ENCODE measurements at regions not wholly inside any gene's neighbourhood (a gene's known extent, or its start where the extent isn't known, plus 50 kb on each side); places are given as distances from the start of the nearest gene placed in this dataset.

DNA sequence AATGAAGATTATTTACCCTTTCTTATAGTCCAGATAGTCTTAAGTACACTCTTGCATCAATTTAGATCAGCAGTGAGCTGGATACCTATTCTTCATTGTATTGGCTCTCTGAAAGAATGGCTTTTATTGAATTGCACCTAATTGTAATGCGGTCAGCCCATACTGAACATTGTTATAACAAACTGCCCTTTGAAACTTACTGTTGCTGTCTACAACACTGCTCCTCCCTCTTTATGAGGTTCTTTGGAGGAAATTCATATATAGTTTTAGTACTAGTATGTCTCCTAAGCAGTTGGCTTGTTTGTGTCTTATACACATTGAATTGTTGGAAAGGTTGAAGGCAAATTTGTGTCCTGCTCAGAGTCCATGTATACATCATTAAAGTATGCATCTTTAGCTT is 66.5 kb upstream of the UGP2 start:
- DNase-seq = no peak
- no peaks in the 10 kb centered on the region for H3K36me3 ChIP-seq

DNA sequence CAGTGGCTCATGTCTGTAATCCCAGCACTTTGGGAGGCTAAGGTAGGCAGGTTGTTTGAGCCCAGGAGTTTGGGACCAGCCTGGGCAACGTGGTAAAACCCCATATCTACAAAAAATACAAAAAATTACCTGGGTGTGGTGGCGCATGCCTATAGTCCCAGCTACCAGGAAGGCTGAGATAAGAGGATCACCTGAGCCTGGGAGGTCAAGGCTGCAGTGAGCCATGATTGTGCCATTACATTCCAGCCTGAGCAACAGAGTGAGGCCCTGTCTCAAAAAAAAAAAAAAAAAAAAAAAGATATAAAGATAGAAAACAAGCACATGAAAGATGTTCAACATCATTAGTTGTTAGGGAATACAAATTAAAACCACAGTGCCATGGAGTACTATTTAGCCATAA is 65.3 kb upstream of the UGP2 start:
- intact Hi-C loops (cut with DNase I) = no loop called here
- Histone ChIP-seq H3K27ac (no peak overlapping the region), H3K9me3 (no peaks in the 10 kb centered on the region), H3K4me3 (replicated peaks in 1 of 3) (no peak overlapping the region), H3K36me3 (no peaks in the 10 kb centered on the region), H3K4me1 (no peaks in the 10 kb centered on the region), H3K27me3 (no peaks in the 10 kb centered on the region)
- TF ChIP-seq, protein P1, sequence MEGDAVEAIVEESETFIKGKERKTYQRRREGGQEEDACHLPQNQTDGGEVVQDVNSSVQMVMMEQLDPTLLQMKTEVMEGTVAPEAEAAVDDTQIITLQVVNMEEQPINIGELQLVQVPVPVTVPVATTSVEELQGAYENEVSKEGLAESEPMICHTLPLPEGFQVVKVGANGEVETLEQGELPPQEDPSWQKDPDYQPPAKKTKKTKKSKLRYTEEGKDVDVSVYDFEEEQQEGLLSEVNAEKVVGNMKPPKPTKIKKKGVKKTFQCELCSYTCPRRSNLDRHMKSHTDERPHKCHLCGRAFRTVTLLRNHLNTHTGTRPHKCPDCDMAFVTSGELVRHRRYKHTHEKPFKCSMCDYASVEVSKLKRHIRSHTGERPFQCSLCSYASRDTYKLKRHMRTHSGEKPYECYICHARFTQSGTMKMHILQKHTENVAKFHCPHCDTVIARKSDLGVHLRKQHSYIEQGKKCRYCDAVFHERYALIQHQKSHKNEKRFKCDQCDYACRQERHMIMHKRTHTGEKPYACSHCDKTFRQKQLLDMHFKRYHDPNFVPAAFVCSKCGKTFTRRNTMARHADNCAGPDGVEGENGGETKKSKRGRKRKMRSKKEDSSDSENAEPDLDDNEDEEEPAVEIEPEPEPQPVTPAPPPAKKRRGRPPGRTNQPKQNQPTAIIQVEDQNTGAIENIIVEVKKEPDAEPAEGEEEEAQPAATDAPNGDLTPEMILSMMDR (IDR thresholded peaks at IDR 0.05) = no peak
- no peak for TF ChIP-seq POLR2A (IDR thresholded peaks at IDR 0.05)
- 93 to 100% methylated on average over 2 of the region's 2 CpGs for WGBS, 2 donors
- DNase-seq = no peak

More for the DNA sequence above, 66.5 kb upstream of the UGP2 start:
- 95 to 97% methylated on average over 1 of the region's 1 CpG for WGBS, 2 donors
- Histone ChIP-seq H3K27me3 (no peaks in the 10 kb centered on the region), H3K4me3 (replicated peaks in 1 of 3) (no peak overlapping the region), H3K4me1 (no peaks in the 10 kb centered on the region), H3K9me3 (no peaks in the 10 kb centered on the region), H3K27ac (no peak overlapping the region)
- intact Hi-C loops (cut with DNase I) = no loop called here
- TF ChIP-seq POLR2A (IDR thresholded peaks at IDR 0.05) = no peak
- TF ChIP-seq, protein P1 (IDR thresholded peaks at IDR 0.05) = no peak

DNA sequence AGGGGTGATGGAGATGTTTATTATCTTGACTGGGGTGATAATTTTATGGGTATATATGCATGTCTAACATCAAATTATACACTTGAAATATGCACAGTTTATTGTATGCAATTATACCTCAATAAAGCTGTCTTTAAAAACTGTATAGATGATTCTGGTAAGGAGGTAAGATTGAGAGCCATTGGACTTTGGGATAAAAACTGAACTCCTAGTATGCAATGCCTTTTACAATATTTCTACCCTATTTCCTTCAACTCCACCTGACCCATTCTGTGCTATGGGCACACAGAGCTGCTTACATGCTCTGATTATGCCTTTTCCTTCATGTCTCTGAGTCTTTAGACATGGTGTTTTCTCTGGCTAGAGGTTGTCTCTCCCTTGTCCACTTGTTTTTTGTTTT is 63.9 kb upstream of the UGP2 start:
- H3K4me3 ChIP-seq (replicated peaks in 1 of 3) = no peak overlapping the region
- no peaks in the 10 kb centered on the region for H3K9me3 ChIP-seq
- intact Hi-C loops (cut with DNase I) = no loop called here
- H3K36me3 ChIP-seq = no peaks in the 10 kb centered on the region
- H3K27ac ChIP-seq = no peak overlapping the region
- H3K4me1 ChIP-seq = no peaks in the 10 kb centered on the region
- no peaks in the 10 kb centered on the region for H3K27me3 ChIP-seq
- DNase-seq = no peak
- TF ChIP-seq, protein P1 (IDR thresholded peaks at IDR 0.05) = no peak
- no peak for TF ChIP-seq POLR2A (IDR thresholded peaks at IDR 0.05)

DNA sequence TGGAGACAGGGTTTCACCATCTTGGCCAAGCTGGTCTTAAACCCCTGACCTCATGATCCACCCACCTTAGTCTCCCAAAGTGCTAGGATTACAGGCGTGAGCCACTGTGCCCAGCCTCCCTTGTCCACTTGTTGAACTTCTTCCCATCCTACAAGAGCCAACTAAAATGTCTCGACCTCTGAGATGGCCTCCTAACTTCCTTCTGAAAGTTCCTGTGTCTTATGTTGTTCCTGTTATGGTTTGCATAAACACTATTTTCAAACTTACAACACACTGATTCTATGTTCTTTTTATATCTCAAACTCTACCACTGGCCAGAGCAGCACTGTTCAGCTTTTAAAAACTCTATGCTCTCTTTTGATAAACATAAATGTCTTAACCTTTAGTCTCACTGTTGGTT is 63.3 kb upstream of the UGP2 start:
- intact Hi-C loops (cut with DNase I) = no loop called here

DNA sequence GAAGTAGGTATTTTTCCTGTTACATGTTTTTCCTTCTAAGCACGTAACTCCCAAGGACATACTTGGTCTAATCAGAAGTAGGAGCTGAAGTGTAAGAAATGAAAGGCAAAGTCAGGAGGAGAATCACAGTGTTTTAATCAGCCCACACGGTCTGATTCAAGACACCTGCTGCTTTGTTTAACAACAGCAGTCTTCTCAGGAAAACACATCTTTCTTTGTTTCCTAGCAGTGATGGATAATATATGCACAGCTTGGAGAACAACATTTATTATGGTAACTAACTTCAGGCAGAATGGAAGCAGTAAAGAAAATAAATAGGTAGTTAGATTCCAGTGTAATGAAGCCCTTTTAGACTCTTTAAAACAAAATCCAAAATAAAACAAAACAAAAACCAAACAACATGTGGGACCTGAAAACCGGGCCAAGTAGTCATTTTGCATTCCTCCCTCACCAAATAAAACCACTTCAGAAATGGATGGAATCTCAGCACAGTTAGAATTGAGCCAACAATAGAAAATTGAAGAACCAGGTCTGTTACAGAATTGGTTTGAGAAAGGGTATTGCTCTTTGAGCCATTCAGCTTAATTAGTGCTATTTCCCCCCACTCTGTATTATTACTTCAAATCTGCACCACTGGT is 61.1 kb upstream of the UGP2 start:
- TF ChIP-seq, protein P1 (IDR thresholded peaks at IDR 0.05) = no peak
- no peak for TF ChIP-seq POLR2A (IDR thresholded peaks at IDR 0.05)
- intact Hi-C loops (cut with DNase I) = no loop called here
- Histone ChIP-seq H3K4me3 (replicated peaks in 1 of 3) (no peak overlapping the region), H3K4me1 (no peaks in the 10 kb centered on the region), H3K27me3 (no peaks in the 10 kb centered on the region), H3K36me3 (no peaks in the 10 kb centered on the region), H3K9me3 (no peaks in the 10 kb centered on the region), H3K27ac (no peak overlapping the region)
- 41 to 51% methylated on average over 3 of the region's 3 CpGs for WGBS, 2 donors
- DNase-seq = no peak

More for the DNA sequence above, 63.3 kb upstream of the UGP2 start:
- no peaks in the 10 kb centered on the region for H3K27me3 ChIP-seq
- no peak for TF ChIP-seq POLR2A (IDR thresholded peaks at IDR 0.05)
- TF ChIP-seq, protein P1 (IDR thresholded peaks at IDR 0.05) = no peak
- no peak overlapping the region for H3K4me3 ChIP-seq (replicated peaks in 1 of 3)
- WGBS, 2 donors = 86% methylated on average over 2 of the region's 2 CpGs
- DNase-seq = no peak
- H3K27ac ChIP-seq = no peak overlapping the region
- H3K4me1 ChIP-seq = no peaks in the 10 kb centered on the region
- no peaks in the 10 kb centered on the region for H3K9me3 ChIP-seq
- no peaks in the 10 kb centered on the region for H3K36me3 ChIP-seq
